Activated T-cell treated with anti-CD3 and anti-CD28 coated beads, Interleukin-2, amount 50 U/mL, for 72 hours (primary cell): ENCODE measurements at regions not wholly inside any gene's neighbourhood (a gene's known extent, or its start where the extent isn't known, plus 50 kb on each side); places are given as distances from the start of the nearest gene placed in this dataset.

Experiments
- ATAC-seq, 2 donors: fragments of 150-1000 bp; cut with Tn5 transposase; replicated peaks in 1 of 2; 2 replicates each; pipeline ENCODE4 v1.10.0; 2021; ENCODE audit warnings: moderate library complexity in 2 of 2, mild to moderate bottlenecking in 1 of 2
- DNase-seq, 2 donors: peaks; one replicate each; pipeline ENCODE4 v3.0.0; 2021 to 2022; ENCODE audit warnings: mixed read lengths in 1 of 2
- H3K27ac Mint-ChIP-seq: one replicate; pipeline ENCODE4 v1.8.0; 2022; ENCODE audit warnings: mild to moderate bottlenecking, moderate library complexity, mixed read lengths
- H3K27me3 Mint-ChIP-seq: one replicate; pipeline ENCODE4 v1.8.0; 2022; ENCODE audit warnings: low read depth, mixed read lengths
- H3K36me3 Mint-ChIP-seq, 2 donors: one replicate each; pipeline ENCODE4 v1.8.0; 2022; ENCODE audit warnings: mixed read lengths in 2 of 2, mild to moderate bottlenecking in 1 of 2; ENCODE audit not compliant: insufficient read depth in 2 of 2
- H3K4me1 Mint-ChIP-seq: one replicate; pipeline ENCODE4 v1.8.0; 2022; ENCODE audit warnings: low read depth, mixed read lengths
- H3K4me3 Mint-ChIP-seq, 2 donors: one replicate each; pipeline ENCODE4 v1.8.0; 2022; ENCODE audit warnings: mild to moderate bottlenecking in 2 of 2, mixed read lengths in 2 of 2, moderate library complexity in 2 of 2
- H3K9me3 Mint-ChIP-seq, 2 donors: one replicate each; pipeline ENCODE4 v1.8.0; 2022; ENCODE audit warnings: mixed read lengths in 2 of 2

- DNase-seq (no peak), ATAC-seq (no peak)
- Mint-ChIP-seq H3K27me3 (peaks cover 41% of the 10 kb centered on the region), H3K4me3 (no peak overlapping the region), H3K9me3 (peaks cover 2 to 3% of the 10 kb centered on the region in 2 donors), H3K4me1 (no peaks in the 10 kb centered on the region), H3K36me3 (no peaks in the 10 kb centered on the region), H3K27ac (no peak overlapping the region)
Observed at GRCh38 chr15:72866866-72867616, 83.5 kb upstream of the ADPGK start.

DNA sequence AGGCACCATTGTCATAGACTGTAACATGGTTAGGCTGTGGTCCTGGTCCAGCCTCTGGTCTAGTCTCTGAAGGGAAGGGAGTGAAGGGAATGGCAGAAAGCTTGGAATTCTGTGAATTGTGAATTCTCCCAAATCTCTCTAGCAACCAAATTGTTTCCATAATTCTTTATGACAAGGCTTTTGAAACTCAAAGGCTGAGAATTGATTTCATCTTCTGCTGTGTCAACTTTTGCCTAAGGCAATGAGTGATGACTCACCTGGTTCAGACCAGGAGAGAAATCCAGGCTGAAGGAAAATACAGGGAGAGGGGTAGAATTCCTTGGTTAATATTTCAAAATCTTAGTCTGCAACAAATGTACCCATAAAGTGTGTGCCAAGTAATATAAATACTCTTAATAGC is 82.6 kb upstream of the ADPGK start:
- Mint-ChIP-seq H3K27me3 (peaks cover 38% of the 10 kb centered on the region), H3K9me3 (peaks cover 2 to 3% of the 10 kb centered on the region in 2 donors)

DNA sequence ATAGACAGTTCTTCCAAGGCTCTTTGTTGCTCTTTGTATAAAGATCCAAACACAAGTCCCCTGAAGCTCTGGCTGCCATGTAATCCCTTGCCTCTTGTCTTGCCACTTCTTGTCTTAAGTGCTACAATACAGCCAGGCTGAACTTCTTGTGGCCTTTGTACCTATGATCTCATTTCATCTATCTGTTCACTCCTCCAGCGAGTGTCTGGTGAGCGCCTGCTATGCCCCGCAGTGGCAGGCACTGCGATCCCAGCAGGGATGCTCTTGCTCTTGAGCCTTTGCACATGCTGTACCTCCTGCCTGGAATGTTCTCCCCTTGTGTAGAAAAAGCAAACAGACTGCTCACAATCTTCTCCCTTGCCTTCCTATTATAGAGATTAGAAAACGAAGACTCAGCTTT is 81.9 kb upstream of the ADPGK start:
- Mint-ChIP-seq H3K27me3 (peaks cover 42% of the 10 kb centered on the region), H3K27ac (no peak overlapping the region), H3K9me3 (peaks cover 2 to 3% of the 10 kb centered on the region in 2 donors), H3K4me1 (no peaks in the 10 kb centered on the region), H3K4me3 (no peak overlapping the region), H3K36me3 (no peaks in the 10 kb centered on the region)
- DNase-seq: no peak
- no peak for ATAC-seq

More for the DNA sequence above, 82.6 kb upstream of the ADPGK start:
- H3K4me1 Mint-ChIP-seq: no peaks in the 10 kb centered on the region
- H3K27ac Mint-ChIP-seq: no peak overlapping the region
- DNase-seq (no peak), ATAC-seq (no peak)
- no peak overlapping the region for H3K4me3 Mint-ChIP-seq
- no peaks in the 10 kb centered on the region for H3K36me3 Mint-ChIP-seq

DNA sequence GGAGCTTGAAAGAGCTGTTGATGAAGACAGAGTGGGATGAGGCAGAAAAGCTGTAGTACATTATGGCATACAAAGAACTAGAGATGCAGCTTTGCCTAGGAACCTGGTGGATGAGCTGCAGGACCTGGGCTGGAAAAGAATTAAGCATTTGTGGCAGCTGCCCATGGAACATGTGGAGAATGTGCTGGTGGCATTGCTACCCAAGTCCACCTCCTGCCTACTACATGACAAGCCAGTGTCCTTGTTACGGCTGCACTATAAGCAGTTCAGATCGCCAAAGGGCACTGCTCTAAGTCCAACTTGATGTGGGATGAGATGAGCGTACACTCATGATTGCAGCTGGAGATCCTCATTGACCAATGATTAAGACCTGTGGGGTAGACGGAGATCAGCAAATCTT is 81.1 kb upstream of the ADPGK start:
- H3K4me3 Mint-ChIP-seq: no peak overlapping the region
- ATAC-seq: no peak
- no peak for DNase-seq
- no peaks in the 10 kb centered on the region for H3K4me1 Mint-ChIP-seq
- H3K27ac Mint-ChIP-seq: no peak overlapping the region
- no peaks in the 10 kb centered on the region for H3K36me3 Mint-ChIP-seq
- peaks cover 2 to 3% of the 10 kb centered on the region in 2 donors for H3K9me3 Mint-ChIP-seq
- H3K27me3 Mint-ChIP-seq: peaks cover 42% of the 10 kb centered on the region

DNA sequence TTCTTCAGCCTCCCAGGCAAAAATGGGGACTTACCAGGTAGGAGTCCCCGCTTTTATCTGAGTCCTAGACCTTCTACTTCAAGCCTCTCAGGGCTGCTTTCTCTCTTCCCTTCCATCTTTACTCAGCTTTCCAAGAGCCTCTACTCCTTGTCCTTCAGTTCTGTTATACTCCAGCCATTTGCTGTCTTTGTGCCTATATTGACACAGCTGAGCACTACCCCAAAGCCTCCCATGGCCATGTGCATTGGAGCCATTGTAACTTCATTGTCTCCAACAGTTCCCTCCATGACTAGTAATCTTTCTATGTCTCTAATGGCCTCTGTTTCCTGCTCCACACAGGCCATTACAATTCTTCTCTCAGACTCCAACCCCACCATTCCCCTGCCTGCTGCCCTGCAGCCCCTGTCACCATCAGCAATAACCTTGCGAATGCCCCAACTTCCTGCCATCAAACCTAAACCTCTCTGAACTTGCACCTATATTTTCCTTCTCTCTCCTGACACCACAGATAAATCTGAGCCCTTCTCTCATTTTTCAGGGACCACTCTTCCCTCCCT is 77.9 kb upstream of the ADPGK start:
- DNase-seq (no peak), ATAC-seq (no peak)
- Mint-ChIP-seq H3K4me1 (no peaks in the 10 kb centered on the region), H3K9me3 (peaks cover 2 to 3% of the 10 kb centered on the region in 2 donors), H3K4me3 (no peak overlapping the region), H3K36me3 (no peaks in the 10 kb centered on the region), H3K27ac (no peak overlapping the region), H3K27me3 (peaks cover 31% of the 10 kb centered on the region)

GRCh38 chr15:72859757-72860145 is 76.2 kb upstream of the ADPGK start:
- Mint-ChIP-seq H3K27ac (no peak overlapping the region), H3K9me3 (peaks cover 2 to 3% of the 10 kb centered on the region in 2 donors), H3K4me3 (no peak overlapping the region), H3K4me1 (no peaks in the 10 kb centered on the region), H3K27me3 (peaks cover 28% of the 10 kb centered on the region), H3K36me3 (no peaks in the 10 kb centered on the region)
- ATAC-seq: no peak
- no peak for DNase-seq

GRCh38 chr15:72859017-72859756 is 75.6 kb upstream of the ADPGK start:
- Mint-ChIP-seq H3K4me3 (no peak overlapping the region), H3K36me3 (no peaks in the 10 kb centered on the region), H3K9me3 (peaks cover 2 to 3% of the 10 kb centered on the region in 2 donors), H3K4me1 (no peaks in the 10 kb centered on the region), H3K27ac (no peak overlapping the region), H3K27me3 (peaks cover 31% of the 10 kb centered on the region)
- DNase-seq: no peak
- ATAC-seq: no peak

- no peak for DNase-seq
- H3K36me3 Mint-ChIP-seq: no peaks in the 10 kb centered on the region
- H3K9me3 Mint-ChIP-seq: peaks cover 2 to 3% of the 10 kb centered on the region in 2 donors
- no peak for ATAC-seq
- H3K4me1 Mint-ChIP-seq: no peaks in the 10 kb centered on the region
- H3K27ac Mint-ChIP-seq: no peak overlapping the region
- H3K4me3 Mint-ChIP-seq: no peak overlapping the region
- H3K27me3 Mint-ChIP-seq: peaks cover 34% of the 10 kb centered on the region
Observed at GRCh38 chr15:72858205-72858604, 74.6 kb upstream of the ADPGK start.

DNA sequence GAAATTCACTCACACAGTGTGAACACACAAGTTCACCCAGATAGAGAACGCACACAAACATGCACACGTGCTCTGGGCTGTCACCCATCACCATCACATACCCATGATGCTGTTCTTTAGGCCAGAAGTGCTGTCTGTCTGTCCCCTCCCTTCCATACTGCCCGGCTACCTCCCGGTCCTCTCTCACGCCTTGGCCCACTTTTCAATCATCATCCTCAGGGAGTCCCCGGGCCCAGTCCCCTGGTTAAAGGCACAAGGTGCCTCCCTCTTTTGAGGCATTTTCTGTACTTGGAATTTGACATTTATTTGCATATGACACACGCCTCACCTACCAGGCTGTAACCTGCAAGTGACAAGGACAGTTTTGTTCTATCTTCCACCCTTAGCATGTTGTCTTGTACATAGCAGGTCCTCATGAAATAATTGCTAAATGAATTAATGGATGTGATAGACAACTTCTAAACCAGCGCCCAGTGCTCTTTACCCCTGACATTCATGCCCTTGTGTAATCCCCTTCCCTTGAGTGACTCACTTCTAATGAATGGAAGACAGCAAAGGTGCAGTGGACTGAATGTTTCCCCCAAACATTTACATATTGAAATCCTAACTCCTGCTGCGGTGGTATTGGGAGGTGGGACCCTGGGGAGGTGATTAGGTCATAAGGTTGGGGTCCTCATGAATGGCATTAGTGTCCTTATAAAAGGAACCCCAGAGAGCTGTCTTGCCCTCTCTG is 73.9 kb upstream of the ADPGK start:
- Mint-ChIP-seq H3K4me3 (no peak overlapping the region), H3K36me3 (no peaks in the 10 kb centered on the region), H3K9me3 (peaks cover 2 to 3% of the 10 kb centered on the region in 2 donors), H3K27me3 (peaks cover 32% of the 10 kb centered on the region), H3K27ac (no peak overlapping the region), H3K4me1 (no peaks in the 10 kb centered on the region)
- ATAC-seq (no peak), DNase-seq (no peak)

GRCh38 chr15:72856549-72857040 is 73.0 kb upstream of the ADPGK start:
- ATAC-seq (no peak), DNase-seq (no peak)
- Mint-ChIP-seq H3K4me3 (no peak overlapping the region), H3K9me3 (no peaks in the 10 kb centered on the region), H3K4me1 (no peaks in the 10 kb centered on the region), H3K36me3 (no peaks in the 10 kb centered on the region), H3K27me3 (peaks cover 25% of the 10 kb centered on the region), H3K27ac (no peak overlapping the region)

DNA sequence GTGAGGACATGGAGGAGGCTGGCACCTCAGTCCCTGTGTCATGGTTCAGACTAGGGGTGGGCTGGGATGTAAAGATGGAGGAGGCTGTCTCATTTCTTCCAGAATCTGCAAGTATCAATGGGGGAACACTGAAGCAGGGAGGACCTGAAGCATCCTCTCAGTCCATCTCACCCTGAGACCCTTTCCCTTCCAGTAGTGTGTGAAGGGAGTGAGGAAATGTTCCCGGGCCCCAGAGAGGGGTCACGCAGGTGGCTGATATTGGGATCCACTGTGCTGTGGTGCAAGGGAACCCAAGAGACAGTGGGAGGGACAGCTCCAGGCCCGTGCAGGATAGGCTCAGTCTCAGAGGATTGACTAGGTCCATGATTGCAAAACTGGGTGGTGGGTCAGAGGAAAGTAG is 72.2 kb upstream of the ADPGK start:
- H3K36me3 Mint-ChIP-seq: no peaks in the 10 kb centered on the region
- H3K4me3 Mint-ChIP-seq: no peak overlapping the region
- H3K27ac Mint-ChIP-seq: no peak overlapping the region
- DNase-seq (no peak), ATAC-seq (no peak)
- H3K9me3 Mint-ChIP-seq: no peaks in the 10 kb centered on the region
- no peaks in the 10 kb centered on the region for H3K4me1 Mint-ChIP-seq
- H3K27me3 Mint-ChIP-seq: peaks cover 24% of the 10 kb centered on the region

DNA sequence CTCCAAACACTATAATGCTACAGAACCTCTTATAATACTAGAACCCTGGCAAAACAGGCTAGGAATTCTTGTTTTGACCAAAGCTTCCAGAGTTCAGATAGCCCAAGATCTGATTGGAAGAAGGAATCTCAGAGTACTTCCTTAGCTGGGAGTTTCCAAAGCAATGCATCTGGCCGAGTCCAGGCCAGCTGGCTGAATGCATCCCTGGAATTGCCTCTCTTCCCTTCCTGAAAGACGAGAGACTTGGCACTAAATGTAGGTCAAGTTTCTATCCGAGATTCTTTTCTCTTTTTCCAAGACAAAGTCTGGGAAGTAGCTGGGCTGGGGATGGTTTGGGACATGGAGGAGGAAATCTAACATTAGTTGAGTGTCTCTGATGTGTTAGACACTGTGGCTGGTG is 68.7 kb upstream of the ADPGK start:
- no peak overlapping the region for H3K4me3 Mint-ChIP-seq
- H3K4me1 Mint-ChIP-seq: no peaks in the 10 kb centered on the region
- no peaks in the 10 kb centered on the region for H3K36me3 Mint-ChIP-seq
- H3K27me3 Mint-ChIP-seq: peaks cover 45% of the 10 kb centered on the region
- ATAC-seq (no peak), DNase-seq (no peak)
- no peaks in the 10 kb centered on the region for H3K9me3 Mint-ChIP-seq
- no peak overlapping the region for H3K27ac Mint-ChIP-seq

GRCh38 chr15:72851586-72851985 is 68.0 kb upstream of the ADPGK start:
- H3K4me1 Mint-ChIP-seq: no peaks in the 10 kb centered on the region
- DNase-seq: no peak
- no peaks in the 10 kb centered on the region for H3K36me3 Mint-ChIP-seq
- no peaks in the 10 kb centered on the region for H3K9me3 Mint-ChIP-seq
- H3K27ac Mint-ChIP-seq: no peak overlapping the region
- no peak overlapping the region for H3K4me3 Mint-ChIP-seq
- no peak for ATAC-seq
- peaks cover 45% of the 10 kb centered on the region for H3K27me3 Mint-ChIP-seq
